Cardiac muscle cell (in vitro differentiated cells and primary cell): ENCODE measurements at regions not wholly inside any gene's neighbourhood (a gene's known extent, or its start where the extent isn't known, plus 50 kb on each side); places are given as distances from the start of the nearest gene placed in this dataset.

Experiments used
- DNase-seq, 2 donors: peaks; one replicate each; pipeline versions ENCODE4 v3.0.0 to v3.0.0-alpha.2; 2010 to 2017; ENCODE audit warnings: low read depth in 1 of 2, low spot score in 1 of 2
- H3K27ac ChIP-seq: fragments of 200-600 bp; sonication (generic); 2 replicates; pipeline ENCODE4 v1.5.1; 2016
- H3K27me3 ChIP-seq: fragments of 200-600 bp; sonication (generic); 2 replicates; pipeline ENCODE4 v1.6.0; 2016; ENCODE audit warnings: control low read depth
- H3K36me3 ChIP-seq: fragments of 200-600 bp; sonication (generic); 2 replicates; pipeline ENCODE4 v1.5.1; 2016; ENCODE audit warnings: control low read depth
- H3K4me1 ChIP-seq: fragments of 200-600 bp; sonication (generic); 2 replicates; pipeline ENCODE4 v1.8.1; 2017; ENCODE audit warnings: low read depth, mild to moderate bottlenecking, mixed run types
- H3K4me3 ChIP-seq: fragments of 200-600 bp; sonication (generic); 2 replicates; pipeline ENCODE4 v1.5.1; 2016; ENCODE audit warnings: mild to moderate bottlenecking
- H3K9me3 ChIP-seq: fragments of 200-600 bp; sonication (generic); 2 replicates; pipeline ENCODE4 v1.5.1; 2017; ENCODE audit warnings: low read depth, mild to moderate bottlenecking, control low read depth
- TF ChIP-seq, protein P1 (sequence below): IDR thresholded peaks from 2 replicates; pipeline ENCODE4 v1.5.1; 2012; ENCODE audit warnings: low read depth, mild to moderate bottlenecking, low read length

DNA sequence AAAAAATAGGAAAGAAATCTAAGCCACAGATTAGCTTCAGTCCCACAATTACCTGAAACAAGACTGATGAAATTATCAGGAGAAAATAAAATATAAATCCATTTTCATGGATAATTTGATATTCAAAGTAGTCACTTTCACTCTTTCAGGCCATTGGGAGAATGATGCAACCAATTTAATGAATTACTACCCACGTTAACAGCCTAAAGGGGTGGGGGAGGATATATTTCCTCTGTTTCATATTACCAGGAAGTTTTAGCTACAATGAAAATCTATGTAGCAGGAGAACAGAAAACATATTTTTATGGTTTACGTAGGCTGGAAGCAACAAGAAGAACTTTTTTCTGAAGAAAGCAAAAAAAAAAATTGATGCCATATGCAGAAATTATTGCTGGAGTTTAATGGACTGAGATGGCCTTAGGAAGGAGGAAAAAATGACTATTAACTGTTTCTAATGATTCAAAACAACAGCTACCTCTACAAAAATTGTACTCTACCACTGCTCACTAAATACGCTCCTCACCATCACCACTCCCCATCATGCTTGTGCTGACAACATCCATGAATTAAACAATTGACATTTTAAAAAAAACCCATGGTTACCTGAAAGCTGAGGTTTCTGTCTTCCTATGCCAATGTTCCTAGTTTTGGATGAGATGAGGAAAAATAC, 100.9 kb downstream of the CXXC4 start:
- no peak for DNase-seq
- TF ChIP-seq, protein P1, sequence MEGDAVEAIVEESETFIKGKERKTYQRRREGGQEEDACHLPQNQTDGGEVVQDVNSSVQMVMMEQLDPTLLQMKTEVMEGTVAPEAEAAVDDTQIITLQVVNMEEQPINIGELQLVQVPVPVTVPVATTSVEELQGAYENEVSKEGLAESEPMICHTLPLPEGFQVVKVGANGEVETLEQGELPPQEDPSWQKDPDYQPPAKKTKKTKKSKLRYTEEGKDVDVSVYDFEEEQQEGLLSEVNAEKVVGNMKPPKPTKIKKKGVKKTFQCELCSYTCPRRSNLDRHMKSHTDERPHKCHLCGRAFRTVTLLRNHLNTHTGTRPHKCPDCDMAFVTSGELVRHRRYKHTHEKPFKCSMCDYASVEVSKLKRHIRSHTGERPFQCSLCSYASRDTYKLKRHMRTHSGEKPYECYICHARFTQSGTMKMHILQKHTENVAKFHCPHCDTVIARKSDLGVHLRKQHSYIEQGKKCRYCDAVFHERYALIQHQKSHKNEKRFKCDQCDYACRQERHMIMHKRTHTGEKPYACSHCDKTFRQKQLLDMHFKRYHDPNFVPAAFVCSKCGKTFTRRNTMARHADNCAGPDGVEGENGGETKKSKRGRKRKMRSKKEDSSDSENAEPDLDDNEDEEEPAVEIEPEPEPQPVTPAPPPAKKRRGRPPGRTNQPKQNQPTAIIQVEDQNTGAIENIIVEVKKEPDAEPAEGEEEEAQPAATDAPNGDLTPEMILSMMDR: no peak
- no peak overlapping the region for H3K27ac ChIP-seq
- H3K4me3 ChIP-seq: no peak overlapping the region
- H3K27me3 ChIP-seq: no peaks in the 10 kb centered on the region
- no peaks in the 10 kb centered on the region for H3K9me3 ChIP-seq
- no peaks in the 10 kb centered on the region for H3K4me1 ChIP-seq
- H3K36me3 ChIP-seq: no peaks in the 10 kb centered on the region

DNA sequence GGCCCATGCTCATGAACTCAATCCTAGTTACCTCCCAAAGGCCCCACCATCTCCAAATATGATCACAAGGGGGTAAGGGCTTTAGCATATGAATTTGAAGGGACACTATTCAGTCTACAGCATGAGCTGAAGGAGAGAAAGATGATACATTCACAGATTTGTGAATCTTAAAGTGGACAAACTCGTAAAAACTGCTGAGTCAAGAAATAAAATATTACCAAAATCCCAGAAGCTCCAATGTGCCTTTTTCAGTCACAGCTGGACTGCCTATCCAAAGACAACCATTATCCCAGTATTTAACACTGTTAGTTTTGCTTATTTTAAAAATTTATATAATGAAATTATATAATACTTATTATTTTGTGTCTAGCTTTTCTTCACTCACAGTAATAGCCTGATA, 109.0 kb downstream of the CXXC4 start:
- Histone ChIP-seq H3K27me3 (no peaks in the 10 kb centered on the region), H3K9me3 (no peaks in the 10 kb centered on the region), H3K36me3 (no peaks in the 10 kb centered on the region), H3K4me3 (no peak overlapping the region), H3K4me1 (no peaks in the 10 kb centered on the region), H3K27ac (no peak overlapping the region)
- TF ChIP-seq, protein P1: no peak
- no peak for DNase-seq

DNA sequence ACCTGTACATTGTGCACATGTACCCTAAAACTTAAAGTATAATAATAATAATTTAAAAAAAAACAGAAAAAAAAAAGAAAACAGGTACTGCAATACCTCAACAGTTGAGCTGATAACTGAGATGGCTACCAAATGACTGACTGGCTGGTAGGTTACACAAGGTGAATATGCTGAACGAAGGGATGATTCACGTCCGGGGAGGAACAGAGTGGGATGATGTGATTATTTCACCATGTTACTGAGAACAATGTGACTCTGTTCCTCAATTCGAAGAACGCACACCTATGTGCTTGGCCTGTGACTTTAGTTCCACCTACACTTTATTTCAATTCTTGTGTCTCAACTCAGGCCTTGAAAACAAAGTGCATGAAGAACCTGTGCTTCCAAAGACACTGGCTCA, 111.7 kb downstream of the CXXC4 start:
- Histone ChIP-seq H3K36me3 (no peaks in the 10 kb centered on the region), H3K4me1 (no peaks in the 10 kb centered on the region), H3K9me3 (no peaks in the 10 kb centered on the region), H3K27me3 (no peaks in the 10 kb centered on the region), H3K4me3 (no peak overlapping the region), H3K27ac (no peak overlapping the region)
- TF ChIP-seq, protein P1: no peak
- DNase-seq: no peak

DNA sequence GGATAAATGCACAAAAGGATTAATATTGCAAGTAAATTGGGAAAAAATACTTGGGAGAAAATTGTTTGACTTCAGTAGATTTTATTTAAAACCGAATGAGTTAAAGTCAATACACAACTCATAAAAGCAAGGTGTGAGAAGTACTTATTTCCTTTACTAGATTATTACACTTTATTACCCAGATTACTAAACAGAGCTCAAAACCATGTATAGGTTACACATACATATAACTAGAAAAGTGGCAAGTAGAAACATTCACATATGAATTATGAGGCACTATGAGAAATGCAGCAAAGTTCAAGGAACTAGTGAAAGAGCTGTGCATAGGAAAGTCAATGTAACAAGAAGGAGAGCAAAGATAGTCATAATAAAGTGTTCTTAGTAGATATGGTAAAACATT, 113.0 kb downstream of the CXXC4 start:
- DNase-seq: no peak
- TF ChIP-seq, protein P1: no peak

DNA sequence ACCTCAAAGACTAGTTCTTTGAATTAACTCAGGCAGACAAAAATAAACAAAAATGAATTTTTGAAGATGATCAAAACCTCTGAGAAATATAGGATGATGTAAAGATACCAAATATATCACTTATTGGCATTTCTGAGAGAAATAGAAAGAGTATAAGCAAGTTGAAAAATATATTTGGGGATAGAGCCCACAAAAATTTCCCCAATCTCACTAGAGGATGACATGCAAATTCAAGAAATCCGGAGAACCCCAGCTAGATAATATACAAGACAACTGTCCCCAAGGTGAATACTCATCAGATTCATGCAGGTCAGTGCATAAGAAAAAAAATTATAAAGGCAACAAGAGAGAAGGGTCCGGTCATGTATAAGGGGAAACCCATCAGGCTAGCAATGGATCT, 129.1 kb downstream of the CXXC4 start:
- no peaks in the 10 kb centered on the region for H3K36me3 ChIP-seq
- no peak overlapping the region for H3K4me3 ChIP-seq
- no peaks in the 10 kb centered on the region for H3K4me1 ChIP-seq
- H3K9me3 ChIP-seq: no peaks in the 10 kb centered on the region
- H3K27me3 ChIP-seq: no peaks in the 10 kb centered on the region
- TF ChIP-seq, protein P1: no peak
- no peak overlapping the region for H3K27ac ChIP-seq
- DNase-seq: no peak

More for the DNA sequence above, 113.0 kb downstream of the CXXC4 start:
- Histone ChIP-seq H3K9me3 (no peaks in the 10 kb centered on the region), H3K27ac (no peak overlapping the region), H3K27me3 (no peaks in the 10 kb centered on the region), H3K4me1 (no peaks in the 10 kb centered on the region), H3K36me3 (no peaks in the 10 kb centered on the region), H3K4me3 (no peak overlapping the region)
